Adrenal gland (tissue), 9 donors: ENCODE measurements at regions not wholly inside any gene's neighbourhood (a gene's known extent, or its start where the extent isn't known, plus 50 kb on each side); places are given as distances from the start of the nearest gene placed in this dataset.

Source experiments
- DNase-seq, 7 donors: peaks; one replicate each; pipeline ENCODE4 v3.0.0-alpha.2; 2019 to 2020
- H3K27ac ChIP-seq, 5 donors: fragments of 200-600 bp; sonication (generic) in 4 of 5; 1 replicate in 3 of 5; 2 replicates in 2 of 5; pipeline versions ENCODE4 v1.5.1 to v1.8.0; 2016 to 2020; ENCODE audit warnings: mild to moderate bottlenecking in 1 of 5
- H3K27me3 ChIP-seq: fragments of 200-600 bp; 2 replicates; pipeline ENCODE4 v1.8.0; 2021
- H3K36me3 ChIP-seq, 2 donors: fragments of 200-600 bp; replicated peaks in 1 of 2; 1 replicate in 1 of 2; 2 replicates in 1 of 2; pipeline versions ENCODE4 v1.5.1 to v1.8.0; 2018 to 2022
- H3K4me1 ChIP-seq, 2 donors: fragments of 200-600 bp; replicated peaks in 1 of 2; 1 replicate in 1 of 2; 2 replicates in 1 of 2; pipeline versions ENCODE4 v1.5.1 to v1.8.0; 2018 to 2021
- H3K4me3 ChIP-seq, 4 donors: fragments of 200-600 bp; sonication (generic) in 3 of 4; one replicate each; pipeline ENCODE4 v1.5.1; 2016 to 2018
- H3K9me3 ChIP-seq, 3 donors: fragments of 200-600 bp; sonication (generic) in 1 of 3; replicated peaks in 1 of 3; 1 replicate in 2 of 3; 2 replicates in 1 of 3; pipeline versions ENCODE4 v1.5.1 to v1.8.0; 2016 to 2021
- POLR2A ChIP-seq, 2 donors: fragments of 450-650 bp; IDR thresholded peaks; one replicate each; pipeline ENCODE4 v1.6.1; 2017; ENCODE audit warnings: antibody characterized with exemption in 2 of 2, mild to moderate bottlenecking in 2 of 2, moderate library complexity in 1 of 2
- WGBS, 4 donors: extraction: QIAGEN DNeasy Blood & Tissue Kit in 2 of 4; methylation state at CpG; one replicate each; pipeline versions ENCODE4 v1.1.5 to v1.1.7; 2013 to 2017; 5-methylcytosine and 5-hydroxymethylcytosine counted together
- intact Hi-C, 2 donors: fragments of 100-400 bp; cut with DNase I; formaldehyde crosslinking; loops; one replicate each; pipeline versions ENCODE4 v1.14.1 to v1.15.0; 2022 to 2023
- TF ChIP-seq, protein P1 (sequence below), 6 experiments: fragments of 450-650 bp in 4 of 6; fragments of 200-600 bp in 2 of 6; sonication (generic) in 1 of 6; IDR thresholded peaks; 1 replicate in 5 of 6; 2 replicates in 1 of 6; pipeline versions ENCODE4 v1.5.1 to v1.8.0; 2016 to 2021; ENCODE audit warnings: antibody characterized with exemption in 6 of 6, mild to moderate bottlenecking in 2 of 6, moderate library complexity in 1 of 6
- donor health status: healthy with polysubstance abuse.
- donor health status: Bipolar disorder and iron deficiency.
- donor health status: DM: yes; HTN: yes; CAD: no.
- donor health status: DM: no; HTN: no; CAD: no.
- donor health status: DM: no; HTN: no; CAD: no.

GRCh38 chr16:5873221-5873620 is 775.6 kb upstream of the EEF2KMT start:
- WGBS, 4 donors: 53 to 76% (median 56%) methylated on average over 4 of the region's 4 CpGs
- DNase-seq: no peak
- TF ChIP-seq, protein P1, sequence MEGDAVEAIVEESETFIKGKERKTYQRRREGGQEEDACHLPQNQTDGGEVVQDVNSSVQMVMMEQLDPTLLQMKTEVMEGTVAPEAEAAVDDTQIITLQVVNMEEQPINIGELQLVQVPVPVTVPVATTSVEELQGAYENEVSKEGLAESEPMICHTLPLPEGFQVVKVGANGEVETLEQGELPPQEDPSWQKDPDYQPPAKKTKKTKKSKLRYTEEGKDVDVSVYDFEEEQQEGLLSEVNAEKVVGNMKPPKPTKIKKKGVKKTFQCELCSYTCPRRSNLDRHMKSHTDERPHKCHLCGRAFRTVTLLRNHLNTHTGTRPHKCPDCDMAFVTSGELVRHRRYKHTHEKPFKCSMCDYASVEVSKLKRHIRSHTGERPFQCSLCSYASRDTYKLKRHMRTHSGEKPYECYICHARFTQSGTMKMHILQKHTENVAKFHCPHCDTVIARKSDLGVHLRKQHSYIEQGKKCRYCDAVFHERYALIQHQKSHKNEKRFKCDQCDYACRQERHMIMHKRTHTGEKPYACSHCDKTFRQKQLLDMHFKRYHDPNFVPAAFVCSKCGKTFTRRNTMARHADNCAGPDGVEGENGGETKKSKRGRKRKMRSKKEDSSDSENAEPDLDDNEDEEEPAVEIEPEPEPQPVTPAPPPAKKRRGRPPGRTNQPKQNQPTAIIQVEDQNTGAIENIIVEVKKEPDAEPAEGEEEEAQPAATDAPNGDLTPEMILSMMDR (IDR thresholded peaks at IDR 0.05): no peak
- TF ChIP-seq POLR2A (IDR thresholded peaks at IDR 0.05): no peak
- intact Hi-C loops: no loop called here
- H3K4me1 ChIP-seq: no peaks in the 10 kb centered on the region
- H3K27ac ChIP-seq: no peak overlapping the region
- no peak overlapping the region for H3K4me3 ChIP-seq
- no peaks in the 10 kb centered on the region for H3K9me3 ChIP-seq
- H3K36me3 ChIP-seq: no peaks in the 10 kb centered on the region
- H3K27me3 ChIP-seq: no peaks in the 10 kb centered on the region

- Histone ChIP-seq H3K27ac (no peak overlapping the region), H3K9me3 (no peaks in the 10 kb centered on the region), H3K4me3 (no peak overlapping the region), H3K4me1 (no peaks in the 10 kb centered on the region), H3K36me3 (no peaks in the 10 kb centered on the region), H3K27me3 (no peaks in the 10 kb centered on the region)
- intact Hi-C loops: no loop called here
- TF ChIP-seq, protein P1 (IDR thresholded peaks at IDR 0.05): no peak
- TF ChIP-seq POLR2A (IDR thresholded peaks at IDR 0.05): no peak
- 24 to 39% (median 26%) methylated on average over 11 of the region's 11 CpGs for WGBS, 4 donors
- no peak for DNase-seq
Observed at GRCh38 chr16:5870886-5871691, 773.5 kb upstream of the EEF2KMT start.

- 64 to 73% (median 68%) methylated on average over 7 of the region's 7 CpGs for WGBS, 4 donors
- H3K4me3 ChIP-seq: no peak overlapping the region
- no peaks in the 10 kb centered on the region for H3K27me3 ChIP-seq
- H3K36me3 ChIP-seq: no peaks in the 10 kb centered on the region
- H3K9me3 ChIP-seq: no peaks in the 10 kb centered on the region
- H3K4me1 ChIP-seq: no peaks in the 10 kb centered on the region
- no peak overlapping the region for H3K27ac ChIP-seq
- TF ChIP-seq POLR2A (IDR thresholded peaks at IDR 0.05): no peak
- TF ChIP-seq, protein P1 (IDR thresholded peaks at IDR 0.05): no peak
- no peak for DNase-seq
- intact Hi-C loops: no loop called here
Observed at GRCh38 chr16:5867250-5867649, 769.7 kb upstream of the EEF2KMT start.

DNA sequence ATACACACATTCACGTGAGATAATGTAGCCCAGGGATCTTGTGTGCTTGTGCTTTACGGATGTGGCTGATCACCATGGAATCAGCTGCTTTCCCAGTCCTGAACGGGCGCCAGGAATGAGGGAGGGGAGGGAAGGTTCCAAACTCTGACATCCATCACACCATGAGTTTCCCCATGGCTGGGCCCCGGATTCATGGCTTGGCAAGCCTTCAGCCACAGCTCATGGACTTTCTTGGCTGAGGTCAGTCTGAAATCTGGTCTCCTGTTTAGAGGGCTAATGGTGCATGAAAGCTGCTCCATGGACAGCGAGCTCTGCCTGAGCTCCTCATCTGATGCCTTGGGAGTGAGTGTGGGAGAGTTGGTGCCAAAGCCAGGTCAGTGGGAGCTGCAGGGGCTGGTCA is 767.6 kb upstream of the EEF2KMT start:
- Histone ChIP-seq H3K4me3 (no peak overlapping the region), H3K27me3 (no peaks in the 10 kb centered on the region), H3K27ac (no peak overlapping the region), H3K9me3 (no peaks in the 10 kb centered on the region), H3K4me1 (no peaks in the 10 kb centered on the region), H3K36me3 (no peaks in the 10 kb centered on the region)
- intact Hi-C loops: no loop called here
- WGBS, 4 donors: 39 to 48% (median 45%) methylated on average over 4 to 6 of the region's 6 CpGs
- no peak for DNase-seq
- TF ChIP-seq, protein P1 (IDR thresholded peaks at IDR 0.05): no peak
- TF ChIP-seq POLR2A (IDR thresholded peaks at IDR 0.05): no peak
